ENCODE measurements at regions not wholly inside any gene's neighbourhood (a gene's known extent, or its start where the extent isn't known, plus 50 kb on each side); places are given as distances from the start of the nearest gene placed in this dataset.

- H3K9me3 ChIP-seq (ENCODE audit: low read depth, low read length): no peaks in the 10 kb centered on the region
- TF ChIP-seq FOXP2 (optimal IDR thresholded peaks at IDR 0.05; ENCODE audit: control extremely low read depth, extremely low read length, insufficient read depth) (no peak), POLR2AphosphoS5 (IDR thresholded peaks at IDR 0.05; ENCODE audit: borderline replicate concordance, low read depth, low read length) (no peak), EZH2 (IDR thresholded peaks at IDR 0.05) (no peak)
- no peak overlapping the region for H3K27ac ChIP-seq
- H3K4me3 ChIP-seq: no peak overlapping the region
- no peak overlapping the region for H3K9ac ChIP-seq (ENCODE audit: insufficient read length)
- H3K36me3 ChIP-seq (ENCODE audit: insufficient read depth, low read length): no peaks in the 10 kb centered on the region
- DNase-seq (ENCODE audit: low read depth, low spot score): no peak
Observed at GRCh38 chr15:70491201-70491621, 272.1 kb downstream of the UACA start.

- H3K9me3 ChIP-seq (ENCODE audit: low read depth, low read length): no peaks in the 10 kb centered on the region
- no peak overlapping the region for H3K4me3 ChIP-seq
- H3K36me3 ChIP-seq (ENCODE audit: insufficient read depth, low read length): no peaks in the 10 kb centered on the region
- no peak overlapping the region for H3K9ac ChIP-seq (ENCODE audit: insufficient read length)
- DNase-seq (ENCODE audit: low read depth, low spot score): no peak
- no peak overlapping the region for H3K27ac ChIP-seq
- TF ChIP-seq EZH2 (IDR thresholded peaks at IDR 0.05) (no peak), FOXP2 (optimal IDR thresholded peaks at IDR 0.05; ENCODE audit: control extremely low read depth, extremely low read length, insufficient read depth) (no peak), POLR2AphosphoS5 (IDR thresholded peaks at IDR 0.05; ENCODE audit: borderline replicate concordance, low read depth, low read length) (no peak)
Observed at GRCh38 chr15:70490838-70491155, 272.6 kb downstream of the UACA start.

GRCh38 chr15:70490148-70490837 is 273.1 kb downstream of the UACA start:
- no peak overlapping the region for H3K27ac ChIP-seq
- H3K9ac ChIP-seq (ENCODE audit: insufficient read length): no peak overlapping the region
- TF ChIP-seq EZH2 (IDR thresholded peaks at IDR 0.05): no peak
- no peak for TF ChIP-seq POLR2AphosphoS5 (IDR thresholded peaks at IDR 0.05; ENCODE audit: borderline replicate concordance, low read depth, low read length)
- TF ChIP-seq FOXP2 (optimal IDR thresholded peaks at IDR 0.05; ENCODE audit: control extremely low read depth, extremely low read length, insufficient read depth): no peak
- no peak overlapping the region for H3K4me3 ChIP-seq
- no peaks in the 10 kb centered on the region for H3K36me3 ChIP-seq (ENCODE audit: insufficient read depth, low read length)
- no peaks in the 10 kb centered on the region for H3K9me3 ChIP-seq (ENCODE audit: low read depth, low read length)
- no peak for DNase-seq (ENCODE audit: low read depth, low spot score)

- Histone ChIP-seq H3K27ac (no peak overlapping the region), H3K4me3 (no peak overlapping the region), H3K9ac (ENCODE audit: insufficient read length) (no peak overlapping the region), H3K36me3 (ENCODE audit: insufficient read depth, low read length) (no peaks in the 10 kb centered on the region), H3K9me3 (ENCODE audit: low read depth, low read length) (no peaks in the 10 kb centered on the region)
- TF ChIP-seq EZH2 (IDR thresholded peaks at IDR 0.05) (no peak), FOXP2 (optimal IDR thresholded peaks at IDR 0.05; ENCODE audit: control extremely low read depth, extremely low read length, insufficient read depth) (no peak), POLR2AphosphoS5 (IDR thresholded peaks at IDR 0.05; ENCODE audit: borderline replicate concordance, low read depth, low read length) (no peak)
- no peak for DNase-seq (ENCODE audit: low read depth, low spot score)
Observed at GRCh38 chr15:70488941-70489848, 274.2 kb downstream of the UACA start.

GRCh38 chr15:70488002-70488605 is 275.3 kb downstream of the UACA start:
- H3K4me3 ChIP-seq: no peak overlapping the region
- no peaks in the 10 kb centered on the region for H3K9me3 ChIP-seq (ENCODE audit: low read depth, low read length)
- no peak overlapping the region for H3K27ac ChIP-seq
- H3K9ac ChIP-seq (ENCODE audit: insufficient read length): no peak overlapping the region
- no peaks in the 10 kb centered on the region for H3K36me3 ChIP-seq (ENCODE audit: insufficient read depth, low read length)
- TF ChIP-seq EZH2 (IDR thresholded peaks at IDR 0.05): no peak
- no peak for TF ChIP-seq POLR2AphosphoS5 (IDR thresholded peaks at IDR 0.05; ENCODE audit: borderline replicate concordance, low read depth, low read length)
- TF ChIP-seq FOXP2 (optimal IDR thresholded peaks at IDR 0.05; ENCODE audit: control extremely low read depth, extremely low read length, insufficient read depth): no peak
- DNase-seq (ENCODE audit: low read depth, low spot score): no peak

- no peak overlapping the region for H3K4me3 ChIP-seq
- H3K9me3 ChIP-seq (ENCODE audit: low read depth, low read length): no peaks in the 10 kb centered on the region
- H3K36me3 ChIP-seq (ENCODE audit: insufficient read depth, low read length): no peaks in the 10 kb centered on the region
- H3K9ac ChIP-seq (ENCODE audit: insufficient read length): no peak overlapping the region
- no peak for TF ChIP-seq EZH2 (IDR thresholded peaks at IDR 0.05)
- no peak for TF ChIP-seq FOXP2 (optimal IDR thresholded peaks at IDR 0.05; ENCODE audit: control extremely low read depth, extremely low read length, insufficient read depth)
- no peak for TF ChIP-seq POLR2AphosphoS5 (IDR thresholded peaks at IDR 0.05; ENCODE audit: borderline replicate concordance, low read depth, low read length)
- no peak overlapping the region for H3K27ac ChIP-seq
- no peak for DNase-seq (ENCODE audit: low read depth, low spot score)
Observed at GRCh38 chr15:70487387-70487740, 276.0 kb downstream of the UACA start.

DNA sequence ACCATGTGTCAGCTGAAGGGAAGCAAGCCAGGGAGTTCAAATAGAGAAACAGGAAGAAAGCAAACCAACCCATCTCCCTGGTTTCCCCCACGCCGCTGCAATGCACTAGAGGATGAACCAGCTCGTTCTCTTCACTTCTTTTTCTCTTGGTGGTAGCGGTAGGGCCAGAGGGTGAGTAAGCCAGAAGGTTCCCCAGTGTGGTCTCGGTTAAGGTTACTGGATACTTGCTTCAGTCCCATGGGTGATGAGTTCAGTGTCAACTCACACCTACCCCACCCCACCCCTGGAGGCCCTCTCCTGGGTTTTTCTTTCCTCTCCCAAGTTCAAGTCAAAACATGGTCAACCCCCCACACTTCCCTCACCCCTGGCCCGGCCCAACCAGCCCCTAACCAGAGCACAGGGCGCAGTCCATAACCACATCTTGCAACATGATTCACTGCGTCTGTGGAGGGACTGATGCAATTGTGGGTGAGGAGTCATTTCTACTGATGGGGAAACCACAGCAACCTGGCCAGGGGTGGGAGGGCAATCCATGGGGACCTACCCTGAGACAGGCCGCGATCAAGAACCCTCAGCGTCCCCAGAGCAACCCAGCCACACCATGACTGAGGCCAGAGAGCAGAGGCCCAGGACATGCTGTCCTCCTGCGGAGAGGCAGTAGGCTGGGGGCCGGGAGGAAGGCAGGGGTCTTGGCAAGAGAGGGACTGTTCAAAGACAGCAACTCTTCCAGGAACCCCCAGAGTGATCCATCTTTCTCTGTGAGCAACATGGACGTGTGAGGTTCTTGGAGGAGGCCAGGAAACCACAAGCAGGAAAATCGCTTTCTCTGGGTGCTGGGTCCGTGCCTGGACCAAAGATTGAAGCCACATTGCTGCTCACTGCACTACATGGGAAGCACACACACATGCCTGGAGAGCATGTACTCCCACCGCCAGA is 276.6 kb downstream of the UACA start:
- H3K9me3 ChIP-seq (ENCODE audit: low read depth, low read length): no peaks in the 10 kb centered on the region
- H3K27ac ChIP-seq: no peak overlapping the region
- no peak overlapping the region for H3K4me3 ChIP-seq
- TF ChIP-seq FOXP2 (optimal IDR thresholded peaks at IDR 0.05; ENCODE audit: control extremely low read depth, extremely low read length, insufficient read depth) (no peak), EZH2 (IDR thresholded peaks at IDR 0.05) (no peak), POLR2AphosphoS5 (IDR thresholded peaks at IDR 0.05; ENCODE audit: borderline replicate concordance, low read depth, low read length) (no peak)
- no peak overlapping the region for H3K9ac ChIP-seq (ENCODE audit: insufficient read length)
- DNase-seq (ENCODE audit: low read depth, low spot score): no peak
- H3K36me3 ChIP-seq (ENCODE audit: insufficient read depth, low read length): no peaks in the 10 kb centered on the region

All from SK-N-MC (cell line).